ENCODE measurements at regions not wholly inside any gene's neighbourhood (a gene's known extent, or its start where the extent isn't known, plus 50 kb on each side); places are given as distances from the start of the nearest gene placed in this dataset.
A peak's percentile ranks its signal among the peaks of the same experiment; 100 is the strongest.

GRCh38 chr1:60984062-60984799 lies 98.1 kb upstream of the NFIA start:
- DNase-seq: peak; percentile 44

- DNase-seq: no peak
Observed at GRCh38 chr1:60983701-60984061, 98.7 kb upstream of the NFIA start.

GRCh38 chr1:60982539-60982938 lies 99.8 kb upstream of the NFIA start:
- no peak for DNase-seq

GRCh38 chr1:60981357-60981756 lies 101.0 kb upstream of the NFIA start:
- no peak for DNase-seq

GRCh38 chr1:60978421-60979357 lies 103.7 kb upstream of the NFIA start:
- DNase-seq: peak; percentile 41

- DNase-seq: no peak
Observed at GRCh38 chr1:60977661-60978060, 104.7 kb upstream of the NFIA start.

GRCh38 chr1:60974524-60975372 lies 107.6 kb upstream of the NFIA start:
- no peak for DNase-seq

- DNase-seq: no peak
Observed at GRCh38 chr1:60973668-60974067, 108.7 kb upstream of the NFIA start.

GRCh38 chr1:60972841-60973364 lies 109.5 kb upstream of the NFIA start:
- DNase-seq: no peak

GRCh38 chr1:60971330-60971729 lies 111.0 kb upstream of the NFIA start:
- no peak for DNase-seq

- DNase-seq: no peak
Observed at GRCh38 chr1:60969971-60970509, 112.3 kb upstream of the NFIA start.

GRCh38 chr1:60965280-60965854 lies 117.0 kb upstream of the NFIA start:
- DNase-seq: no peak

GRCh38 chr1:60963167-60963940 lies 119.0 kb upstream of the NFIA start:
- no peak for DNase-seq

- DNase-seq: no peak
Observed at GRCh38 chr1:60960891-60961461, 121.4 kb upstream of the NFIA start.

GRCh38 chr1:60959701-60960100 lies 122.7 kb upstream of the NFIA start:
- no peak for DNase-seq

GRCh38 chr1:60958001-60958400 lies 124.4 kb upstream of the NFIA start:
- no peak for DNase-seq

GRCh38 chr1:60956520-60956919 lies 125.8 kb upstream of the NFIA start:
- DNase-seq: no peak

GRCh38 chr1:60952612-60953111 lies 129.7 kb upstream of the NFIA start:
- DNase-seq: no peak

GRCh38 chr1:60950224-60951063 lies 131.9 kb upstream of the NFIA start:
- DNase-seq: no peak

GRCh38 chr1:60949826-60950197 lies 132.5 kb upstream of the NFIA start:
- no peak for DNase-seq

All from activated CD4-positive, alpha-beta T cell treated with anti-CD3 and anti-CD28 coated beads, Interleukin-10, Interleukin-2, amounts not matched to agents 100 ng/mL and 50 ng/mL, durations not matched to agents 16 hours and 8 hours (primary cell).